H1 (cell line): ENCODE measurements at regions not wholly inside any gene's neighbourhood (a gene's known extent, or its start where the extent isn't known, plus 50 kb on each side); places are given as distances from the start of the nearest gene placed in this dataset.

Experiments
- CTCF ChIA-PET: fragments of 300-600 bp; sonication (Branson Sonifier 250); formaldehyde crosslinking; loops from one replicate; lab custom pipeline; 2021; ENCODE audit not compliant: partially characterized antibody; lab: Charles Lee
- POLR2A ChIA-PET: fragments of 300-600 bp; sonication (Branson Sonifier 250); formaldehyde crosslinking; loops from one replicate; lab custom pipeline; 2021; ENCODE audit warnings: inconsistent platforms; ENCODE audit not compliant: partially characterized antibody; lab: Charles Lee
- DNase-seq, 2 experiments: peaks; one replicate each; pipeline versions ENCODE4 v3.0.0 to v3.0.0-alpha.2; 2010 to 2022; ENCODE audit warnings: low spot score in 2 of 2, low read depth in 1 of 2, mixed read lengths in 1 of 2
- FAIRE-seq: peaks from 2 replicates; lab custom pipeline; 2011; peaks lifted over from hg19 to GRCh38; lab: Jason Lieb, UNC
- H2AFZ ChIP-seq: 2 replicates; pipeline ENCODE4 v1.8.1; 2012; ENCODE audit warnings: low read length, inconsistent platforms
- H2AK5ac ChIP-seq: 2 replicates; pipeline ENCODE4 v1.6.1; 2013; ENCODE audit warnings: low read depth, low read length
- H2BK120ac ChIP-seq: replicated peaks from 2 replicates; pipeline ENCODE3; 2013; ENCODE audit warnings: low read depth, low read length, inconsistent platforms
- H2BK12ac ChIP-seq: 2 replicates; pipeline ENCODE4 v1.6.1; 2013; ENCODE audit warnings: low read depth, low read length
- H2BK15ac ChIP-seq: 2 replicates; pipeline ENCODE4 v1.6.1; 2013; ENCODE audit warnings: low read length
- H2BK20ac ChIP-seq: 2 replicates; pipeline ENCODE4 v1.6.1; 2013; ENCODE audit warnings: low read length
- H2BK5ac ChIP-seq: 2 replicates; pipeline ENCODE4 v1.6.1; 2013; ENCODE audit warnings: low read depth, low read length
- H3K14ac ChIP-seq: 2 replicates; pipeline ENCODE4 v1.6.1; 2013; ENCODE audit warnings: inconsistent platforms; ENCODE audit not compliant: insufficient read length
- H3K18ac ChIP-seq: 2 replicates; pipeline ENCODE4 v1.6.1; 2013; ENCODE audit warnings: low read length; ENCODE audit errors: extremely low read depth
- H3K23ac ChIP-seq: 2 replicates; pipeline ENCODE4 v1.6.1; 2013; ENCODE audit warnings: inconsistent platforms; ENCODE audit not compliant: insufficient read length
- H3K23me2 ChIP-seq: 2 replicates; pipeline ENCODE4 v1.6.1; 2013; ENCODE audit warnings: low read depth, low read length
- H3K27ac ChIP-seq: 2 replicates; pipeline ENCODE4 v1.6.1; 2011; ENCODE audit warnings: low read depth, low read length, inconsistent platforms
- H3K27me3 ChIP-seq, 4 experiments: replicated peaks in 1 of 4; 1 replicate in 1 of 4; 2 replicates in 3 of 4; pipeline versions ENCODE4 v1.6.1 to v1.8.1; 2011 to 2013; ENCODE audit warnings: low read length in 3 of 4, mild to moderate bottlenecking in 3 of 4, inconsistent platforms in 2 of 4, mixed read lengths in 2 of 4, moderate library complexity in 1 of 4; ENCODE audit not compliant: control insufficient read depth in 3 of 4, insufficient read depth in 3 of 4; ENCODE audit errors: extremely low read depth in 1 of 4
- H3K36me3 ChIP-seq, 4 experiments: 2 replicates each; pipeline versions ENCODE4 v1.6.1 to v1.8.1; 2011 to 2013; ENCODE audit warnings: mild to moderate bottlenecking in 4 of 4, low read length in 3 of 4, moderate library complexity in 2 of 4, control low read depth in 1 of 4, inconsistent platforms in 1 of 4; ENCODE audit not compliant: insufficient read depth in 4 of 4, control insufficient read depth in 2 of 4
- H3K4ac ChIP-seq: replicated peaks from 2 replicates; pipeline ENCODE3; 2013; ENCODE audit warnings: low read length, low read depth, mixed read lengths, inconsistent platforms; ENCODE audit not compliant: insufficient read length
- H3K4me1 ChIP-seq, 4 experiments: replicated peaks in 1 of 4; 1 replicate in 1 of 4; 2 replicates in 3 of 4; pipeline versions ENCODE4 v1.6.1 to v1.8.1; 2011 to 2013; ENCODE audit warnings: low read length in 3 of 4, inconsistent platforms in 2 of 4, mixed read lengths in 1 of 4; ENCODE audit not compliant: insufficient read depth in 4 of 4, control insufficient read depth in 3 of 4
- H3K4me2 ChIP-seq, 2 experiments: 2 replicates each; pipeline versions ENCODE4 v1.6.1 to v1.8.1; 2011 to 2013; ENCODE audit warnings: low read depth in 2 of 2, low read length in 2 of 2, control low read depth in 1 of 2, inconsistent platforms in 1 of 2, mild to moderate bottlenecking in 1 of 2; ENCODE audit not compliant: insufficient read depth in 1 of 2
- H3K4me3 ChIP-seq, 4 experiments: fragments of 200-600, 300-600 bp in 1 of 4; sonication (generic), shearing (Covaris generic), sonication (Bioruptor Twin) in 1 of 4; 2 replicates each; pipeline versions ENCODE4 v1.5.1 to v1.8.1; 2011 to 2016; ENCODE audit warnings: low read length in 4 of 4, low read depth in 3 of 4, control low read depth in 2 of 4, inconsistent platforms in 2 of 4, mild to moderate bottlenecking in 2 of 4, mixed read lengths in 1 of 4, moderate library complexity in 1 of 4; ENCODE audit not compliant: insufficient read depth in 2 of 4; ENCODE audit errors: extremely low read depth in 1 of 4
- H3K56ac ChIP-seq: replicated peaks from 2 replicates; pipeline ENCODE3; 2013; ENCODE audit warnings: low read depth, mild to moderate bottlenecking, mixed read lengths, low read length, inconsistent platforms; ENCODE audit not compliant: insufficient read length
- H3K79me1 ChIP-seq: 2 replicates; pipeline ENCODE4 v1.6.1; 2013; ENCODE audit warnings: low read depth, low read length, control low read depth
- H3K79me2 ChIP-seq, 2 experiments: 2 replicates each; pipeline versions ENCODE4 v1.6.1 to v1.8.1; 2012 to 2013; ENCODE audit warnings: low read length in 2 of 2, mild to moderate bottlenecking in 2 of 2, inconsistent platforms in 1 of 2; ENCODE audit not compliant: insufficient read depth in 2 of 2, control insufficient read depth in 1 of 2
- H3K9ac ChIP-seq, 4 experiments: replicated peaks in 1 of 4; 1 replicate in 1 of 4; 2 replicates in 3 of 4; pipeline versions ENCODE4 v1.6.1 to v1.8.1; 2011 to 2013; ENCODE audit warnings: low read depth in 3 of 4, low read length in 3 of 4, control low read depth in 2 of 4, mild to moderate bottlenecking in 2 of 4, moderate library complexity in 2 of 4, inconsistent platforms in 1 of 4; ENCODE audit errors: extremely low read depth in 1 of 4
- H3K9me3 ChIP-seq, 2 experiments: 2 replicates each; pipeline versions ENCODE4 v1.6.1 to v1.8.1; 2012 to 2013; ENCODE audit warnings: mild to moderate bottlenecking in 2 of 2, moderate library complexity in 2 of 2, control low read depth in 1 of 2, inconsistent platforms in 1 of 2, low read depth in 1 of 2, low read length in 1 of 2, mixed read lengths in 1 of 2; ENCODE audit not compliant: insufficient read depth in 2 of 2
- H4K20me1 ChIP-seq, 2 experiments: replicated peaks in 1 of 2; 2 replicates each; pipeline versions ENCODE3 to v1.8.1; 2011 to 2013; ENCODE audit warnings: inconsistent platforms in 2 of 2, low read length in 2 of 2, mild to moderate bottlenecking in 1 of 2; ENCODE audit not compliant: insufficient read depth in 2 of 2, control insufficient read depth in 1 of 2
- H4K5ac ChIP-seq: 2 replicates; pipeline ENCODE4 v1.6.1; 2013; ENCODE audit warnings: low read length, low read depth, mixed read lengths, inconsistent platforms; ENCODE audit not compliant: insufficient read length
- H4K8ac ChIP-seq: 2 replicates; pipeline ENCODE4 v1.8.0; 2013; ENCODE audit warnings: mild to moderate bottlenecking, moderate library complexity, low read length, inconsistent platforms; ENCODE audit not compliant: insufficient read depth; ENCODE audit errors: extremely low read depth
- H4K91ac ChIP-seq: replicated peaks from 2 replicates; pipeline ENCODE3; 2013; ENCODE audit warnings: low read length, mixed read lengths, inconsistent platforms; ENCODE audit not compliant: insufficient read length
- BRCA1 ChIP-seq: IDR thresholded peaks from 2 replicates; pipeline ENCODE4 v1.6.1; 2012; ENCODE audit warnings: low read depth, low read length, improper control_type of control experiment
- CBX8 ChIP-seq: fragments of 300-800, 300-1000 bp; sonication (generic); IDR thresholded peaks from 2 replicates; pipeline ENCODE4 v1.7.1; 2016; ENCODE audit warnings: low read depth, low read length, borderline replicate concordance
- CHD2 ChIP-seq: IDR thresholded peaks from 2 replicates; pipeline ENCODE4 v1.6.1; 2012; ENCODE audit warnings: low read length, improper control_type of control experiment
- EP300 ChIP-seq, 2 experiments: IDR thresholded peaks; 1 replicate in 1 of 2; 2 replicates in 1 of 2; pipeline ENCODE4 v1.6.1; 2011 to 2012; ENCODE audit warnings: low read depth in 2 of 2, low read length in 2 of 2, mild to moderate bottlenecking in 2 of 2, borderline replicate concordance in 1 of 2, inconsistent platforms in 1 of 2, moderate library complexity in 1 of 2
- EZH2 ChIP-seq: fragments of 200-600 bp; sonication (generic); IDR thresholded peaks from 2 replicates; pipeline ENCODE4 v1.7.1; 2012; ENCODE audit warnings: low read depth, mild to moderate bottlenecking, moderate library complexity, low read length, inconsistent platforms; ENCODE audit not compliant: severe bottlenecking
- KDM4A ChIP-seq: IDR thresholded peaks from one replicate; pipeline ENCODE4 v1.7.1; 2012; ENCODE audit warnings: low read depth, mild to moderate bottlenecking, moderate library complexity, low read length, inconsistent platforms; ENCODE audit not compliant: severe bottlenecking
- KDM5A ChIP-seq: fragments of 200-600 bp; IDR thresholded peaks from 2 replicates; pipeline ENCODE4 v1.7.1; 2012; ENCODE audit warnings: mild to moderate bottlenecking, low read length, inconsistent platforms, mixed read lengths
- NRF1 ChIP-seq: IDR thresholded peaks from 2 replicates; pipeline ENCODE4 v1.6.1; 2011; ENCODE audit warnings: mild to moderate bottlenecking, low read depth, low read length, improper control_type of control experiment
- POLR2AphosphoS5 ChIP-seq: IDR thresholded peaks from 2 replicates; pipeline ENCODE4 v1.6.1; 2011; ENCODE audit warnings: low read depth, low read length
- RBBP5 ChIP-seq: IDR thresholded peaks from 2 replicates; pipeline ENCODE4 v1.7.1; 2012; ENCODE audit warnings: low read depth, mild to moderate bottlenecking, inconsistent platforms, low read length, moderate library complexity, borderline replicate concordance
- SAP30 ChIP-seq: fragments of 300-600 bp; sonication (generic); IDR thresholded peaks from 2 replicates; pipeline ENCODE4 v1.7.1; 2012; ENCODE audit warnings: low read length, moderate library complexity, mild to moderate bottlenecking, inconsistent platforms; ENCODE audit not compliant: insufficient read depth, insufficient replicate concordance
- SP4 ChIP-seq: IDR thresholded peaks from 2 replicates; pipeline ENCODE4 v1.6.1; 2012; ENCODE audit warnings: low read length, inconsistent platforms
- SUZ12 ChIP-seq: fragments of 200-600 bp; sonication (generic); IDR thresholded peaks from 2 replicates; pipeline ENCODE4 v1.6.1; 2012; ENCODE audit warnings: mild to moderate bottlenecking, inconsistent platforms, low read length, moderate library complexity, mixed read lengths
- TAF7 ChIP-seq: optimal IDR thresholded peaks from 2 replicates; pipeline ENCODE3; 2011; ENCODE audit warnings: low read depth, mild to moderate bottlenecking, inconsistent platforms, low read length, moderate library complexity, borderline replicate concordance
- TCF12 ChIP-seq: IDR thresholded peaks from 2 replicates; pipeline ENCODE4 v1.6.1; 2011; ENCODE audit warnings: low read depth, mild to moderate bottlenecking, low read length
- WGBS, 2 experiments: shearing (Covaris generic) in 1 of 2; methylation state at CpG; one replicate each; pipeline versions ENCODE4 v1.1.6 to v1.1.7; 2013 to 2015; ENCODE audit warnings: low lambda C conversion rate in 2 of 2, mixed read lengths in 2 of 2, inconsistent platforms in 1 of 2, low coverage in 1 of 2, missing lambda C conversion rate in 1 of 2; ENCODE audit not compliant: insufficient replicate concordance in 2 of 2, insufficient coverage in 1 of 2, insufficient read length in 1 of 2; ENCODE audit errors: extremely low coverage in 1 of 2, missing lambda C conversion rate in 1 of 2; 5-methylcytosine and 5-hydroxymethylcytosine counted together

GRCh38 chr11:105553025-105553424 is 56.8 kb upstream of the GRIA4 start:
- no peaks in the 10 kb centered on the region for H3K23me2 ChIP-seq
- TF ChIP-seq EZH2 (no peak), TCF12 (no peak), KDM5A (no peak), SP4 (no peak), EP300 (IDR thresholded peaks at IDR 0.05; ENCODE audit: borderline replicate concordance in 1 of 2, low read depth in 2 of 2, low read length in 2 of 2) (no peak), BRCA1 (no peak), KDM4A (no peak), RBBP5 (no peak), SUZ12 (no peak), POLR2AphosphoS5 (no peak), CBX8 (no peak), NRF1 (no peak), SAP30 (no peak), CHD2 (no peak), TAF7 (no peak)
- H3K14ac ChIP-seq, result no peak overlapping the region
- POLR2A ChIA-PET, result no interaction called here
- no peak overlapping the region for H3K4me3 ChIP-seq
- no peak overlapping the region for H2BK12ac ChIP-seq
- no peak overlapping the region for H2BK20ac ChIP-seq
- no peak overlapping the region for H3K4me2 ChIP-seq
- H4K5ac ChIP-seq, result no peak overlapping the region
- no peaks in the 10 kb centered on the region for H3K36me3 ChIP-seq
- no peak overlapping the region for H4K91ac ChIP-seq
- no peak overlapping the region for H3K27ac ChIP-seq
- H4K20me1 ChIP-seq, result no peaks in the 10 kb centered on the region
- CTCF ChIA-PET, result no interaction called here
- no peak overlapping the region for H3K4ac ChIP-seq
- no peaks in the 10 kb centered on the region for H3K79me1 ChIP-seq
- no peak overlapping the region for H2BK120ac ChIP-seq
- H4K8ac ChIP-seq, result no peak overlapping the region; the same call in 1 of the 2 replicates
- H2BK5ac ChIP-seq, result no peak overlapping the region
- no peaks in the 10 kb centered on the region for H3K4me1 ChIP-seq
- H3K23ac ChIP-seq, result no peak overlapping the region
- no peak for FAIRE-seq
- H3K79me2 ChIP-seq, result no peaks in the 10 kb centered on the region
- no peaks in the 10 kb centered on the region for H3K9me3 ChIP-seq
- H2AFZ ChIP-seq, result no peak overlapping the region
- H3K56ac ChIP-seq, result no peak overlapping the region
- H3K27me3 ChIP-seq, result no peaks in the 10 kb centered on the region; a peak in 1 of 7 replicates
- WGBS, 2 experiments, result 79% methylated on average over 4 of the region's 4 CpGs; no CpG with 5 or more reads in 1 of the 2 experiments
- H3K9ac ChIP-seq, result no peak overlapping the region
- DNase-seq, result no peak
- H3K18ac ChIP-seq, result no peak overlapping the region
- no peak overlapping the region for H2AK5ac ChIP-seq
- no peak overlapping the region for H2BK15ac ChIP-seq
